A549 (cell line): ENCODE measurements at regions not wholly inside any gene's neighbourhood (a gene's known extent, or its start where the extent isn't known, plus 50 kb on each side); places are given as distances from the start of the nearest gene placed in this dataset.

Experiments used
- ATAC-seq, 2 experiments: fragments of 200-7000 bp in 1 of 2; fragments of >200 bp in 1 of 2; cut with Nextera tagmentation in 1 of 2; cut with Tn5 transposase in 1 of 2; 3 replicates each; pipeline versions ENCODE4 v1.8.0 to v1.9.1; 2018 to 2020; ENCODE audit warnings: mild to moderate bottlenecking in 1 of 2, moderate library complexity in 1 of 2
- CTCF ChIA-PET: fragments of 300-600 bp; sonication (Branson Sonifier 250); formaldehyde crosslinking; extraction: SDS; loops from one replicate; lab custom pipeline; 2021; ENCODE audit warnings: antibody characterized with exemption, inconsistent platforms; lab: Yijun Ruan, JAX
- POLR2A ChIA-PET: fragments of 350-600 bp; formaldehyde crosslinking; extraction: SDS; loops from one replicate; lab custom pipeline; 2021; ENCODE audit warnings: antibody characterized with exemption, inconsistent platforms; lab: Yijun Ruan, JAX
- DNase-seq, 2 experiments: peaks; one replicate each; pipeline versions ENCODE4 v3.0.0 to v3.0.0-alpha.2; 2011 to 2016; ENCODE audit warnings: low read depth in 1 of 2, low spot score in 1 of 2
- FAIRE-seq: peaks from 2 replicates; lab custom pipeline; 2011; peaks lifted over from hg19 to GRCh38; lab: Jason Lieb, UNC
- H3K27ac ChIP-seq, 2 experiments: fragments of >200 bp; sonication (Bioruptor Twin); formaldehyde crosslinking; 3 replicates each; pipeline ENCODE4 v1.5.1; 2016 to 2017
- H3K4me1 ChIP-seq: fragments of >200 bp; sonication (Bioruptor Twin); formaldehyde crosslinking; 3 replicates; pipeline ENCODE4 v1.6.1; 2016
- H3K4me2 ChIP-seq: fragments of >200 bp; sonication (Bioruptor Twin); formaldehyde crosslinking; 3 replicates; pipeline ENCODE4 v1.6.1; 2016
- H3K4me3 ChIP-seq: fragments of >200 bp; sonication (Bioruptor Twin); formaldehyde crosslinking; 3 replicates; pipeline ENCODE4 v1.5.1; 2016
- H3K9me3 ChIP-seq: fragments of >200 bp; sonication (Bioruptor Twin); formaldehyde crosslinking; 3 replicates; pipeline ENCODE4 v1.6.1; 2016
- CBX2 ChIP-seq: fragments of 200-600 bp; sonication (generic); IDR thresholded peaks from 2 replicates; pipeline ENCODE4 v1.6.1; 2016; ENCODE audit warnings: low read depth, mild to moderate bottlenecking, borderline replicate concordance
- CEBPB ChIP-seq, 2 experiments: fragments of >200 bp in 1 of 2; sonication (Bioruptor Twin) in 1 of 2; formaldehyde crosslinking in 1 of 2; IDR thresholded peaks; 2 replicates each; pipeline ENCODE4 v1.6.1; 2012 to 2016
- CHD2 ChIP-seq: fragments of 150-350 bp; IDR thresholded peaks from 2 replicates; pipeline ENCODE4 v1.6.1; 2014; ENCODE audit warnings: low read length; ENCODE audit not compliant: partially characterized antibody
- CHD4 ChIP-seq: fragments of 200-600 bp; sonication (generic); IDR thresholded peaks from 2 replicates; pipeline ENCODE4 v1.6.1; 2016; ENCODE audit warnings: antibody characterized with exemption, mild to moderate bottlenecking, borderline replicate concordance
- EHMT2 ChIP-seq: fragments of 200-600 bp; sonication (generic); IDR thresholded peaks from 2 replicates; pipeline ENCODE4 v1.6.1; 2016; ENCODE audit warnings: antibody characterized with exemption, low read depth, mild to moderate bottlenecking, moderate library complexity
- EP300 ChIP-seq, 2 experiments: fragments of >200 bp; sonication (Bioruptor Twin); formaldehyde crosslinking; IDR thresholded peaks; 2 replicates in 1 of 2; 3 replicates in 1 of 2; pipeline ENCODE4 v1.6.1; 2016 to 2017
- FOSB ChIP-seq: fragments of 250-450 bp; sonication (Bioruptor Pico); IDR thresholded peaks from 2 replicates; pipeline ENCODE4 v1.5.0; 2020; ENCODE audit warnings: mild to moderate bottlenecking, moderate library complexity
- FOXS1 ChIP-seq: fragments of 250-450 bp; sonication (Bioruptor Pico); IDR thresholded peaks from 2 replicates; pipeline ENCODE4 v1.5.0; 2020; ENCODE audit warnings: mild to moderate bottlenecking, moderate library complexity
- GATA3 ChIP-seq: IDR thresholded peaks from 2 replicates; pipeline ENCODE4 v1.6.1; 2012; ENCODE audit warnings: borderline replicate concordance
- HMGXB4 ChIP-seq: fragments of 250-450 bp; sonication (Bioruptor Pico); IDR thresholded peaks from 2 replicates; pipeline ENCODE4 v1.5.0; 2021; ENCODE audit warnings: mild to moderate bottlenecking, moderate library complexity, borderline replicate concordance
- HOXA7 ChIP-seq: fragments of 250-450 bp; sonication (Bioruptor Pico); IDR thresholded peaks from 2 replicates; pipeline ENCODE4 v1.5.0; 2020; ENCODE audit warnings: mild to moderate bottlenecking, moderate library complexity
- JUN ChIP-seq, 2 experiments: fragments of >200 bp; sonication (Bioruptor Twin); formaldehyde crosslinking; IDR thresholded peaks; 2 replicates in 1 of 2; 3 replicates in 1 of 2; pipeline ENCODE4 v1.6.1; 2016 to 2017
- JUNB ChIP-seq: fragments of >200 bp; sonication (Bioruptor Twin); formaldehyde crosslinking; IDR thresholded peaks from 2 replicates; pipeline ENCODE4 v1.6.1; 2016
- MAX ChIP-seq: IDR thresholded peaks from 2 replicates; pipeline ENCODE4 v1.6.1; 2012
- MYC ChIP-seq: IDR thresholded peaks from 2 replicates; pipeline ENCODE4 v1.6.1; 2012; ENCODE audit warnings: mild to moderate bottlenecking, inconsistent platforms, low read length, improper control_type of control experiment, borderline replicate concordance
- NFE2L2 ChIP-seq: fragments of 150-350 bp; conservative IDR thresholded peaks from 2 replicates; pipeline ENCODE4 v1.6.1; 2014; ENCODE audit warnings: low read length
- NPAS2 ChIP-seq: fragments of 250-450 bp; sonication (Bioruptor Pico); IDR thresholded peaks from 2 replicates; pipeline ENCODE4 v1.8.0; 2022; ENCODE audit warnings: mild to moderate bottlenecking, moderate library complexity, borderline replicate concordance
- PBX3 ChIP-seq: IDR thresholded peaks from 2 replicates; pipeline ENCODE4 v1.6.1; 2012
- PHF8 ChIP-seq: fragments of 200-600 bp; sonication (generic); IDR thresholded peaks from 2 replicates; pipeline ENCODE4 v1.6.1; 2016; ENCODE audit warnings: low read depth, mild to moderate bottlenecking, antibody characterized with exemption, moderate library complexity, borderline replicate concordance
- POLR2AphosphoS2 ChIP-seq: conservative IDR thresholded peaks from 2 replicates; pipeline ENCODE4 v1.6.1; 2012; ENCODE audit warnings: low read length, improper control_type of control experiment, inconsistent platforms
- RCOR1 ChIP-seq: fragments of 150-350 bp; IDR thresholded peaks from 2 replicates; pipeline ENCODE4 v1.6.1; 2014; ENCODE audit warnings: antibody characterized with exemption, low read length, low read depth
- REST ChIP-seq: fragments of 200-600 bp; sonication (generic); IDR thresholded peaks from 2 replicates; pipeline ENCODE4 v1.6.1; 2016; ENCODE audit warnings: antibody characterized with exemption, mild to moderate bottlenecking, moderate library complexity
- RFX5 ChIP-seq: fragments of 450-650 bp; IDR thresholded peaks from 2 replicates; pipeline ENCODE4 v1.7.1; 2014; ENCODE audit warnings: antibody characterized with exemption, mild to moderate bottlenecking, moderate library complexity
- RNF2 ChIP-seq: fragments of 200-600 bp; sonication (generic); IDR thresholded peaks from 2 replicates; pipeline ENCODE4 v1.6.1; 2016; ENCODE audit warnings: low read depth, mild to moderate bottlenecking, antibody characterized with exemption, moderate library complexity, borderline replicate concordance
- TFCP2L1 ChIP-seq: fragments of 250-450 bp; sonication (Bioruptor Pico); IDR thresholded peaks from 2 replicates; pipeline ENCODE4 v1.5.0; 2021; ENCODE audit warnings: mild to moderate bottlenecking
- USF2 ChIP-seq: fragments of 450-650 bp; IDR thresholded peaks from 2 replicates; pipeline ENCODE4 v1.6.1; 2014; ENCODE audit warnings: antibody characterized with exemption
- ZNF302 ChIP-seq: fragments of 250-450 bp; sonication (Bioruptor Pico); IDR thresholded peaks from 2 replicates; pipeline ENCODE4 v1.9.0; 2021; ENCODE audit warnings: inconsistent platforms, mild to moderate bottlenecking, moderate library complexity
- WGBS: methylation state at CpG from one replicate; pipeline ENCODE4 v1.1.6; 2017; ENCODE audit errors: missing lambda C conversion rate; 5-methylcytosine and 5-hydroxymethylcytosine counted together

- FAIRE-seq (no peak), ATAC-seq (no peak)
- Histone ChIP-seq H3K27ac (no peak overlapping the region), H3K4me1 (no peaks in the 10 kb centered on the region)
- CTCF ChIA-PET = no interaction called here
- 10% methylated on average over 1 of the region's 1 CpG for WGBS
- no peak for TF ChIP-seq POLR2AphosphoS2
- no peak for TF ChIP-seq MAX
- no peak for TF ChIP-seq FOSB (CRISPR knock-in tag)
- no peak for TF ChIP-seq PBX3
- no peak for TF ChIP-seq JUNB
- TF ChIP-seq CBX2 = no peak
- TF ChIP-seq HMGXB4 (CRISPR knock-in tag) = no peak
- no peak for TF ChIP-seq NFE2L2
- TF ChIP-seq NPAS2 (CRISPR knock-in tag) = no peak
- TF ChIP-seq CHD4 = no peak
- no peak for TF ChIP-seq TFCP2L1 (CRISPR knock-in tag)
- no peak for TF ChIP-seq GATA3
- no peak for TF ChIP-seq RNF2
- TF ChIP-seq CHD2 = no peak
- no peak for TF ChIP-seq FOXS1 (CRISPR knock-in tag)
- no peak for TF ChIP-seq RCOR1
- no peak for TF ChIP-seq MYC
- no peak for TF ChIP-seq EHMT2
- TF ChIP-seq, all 56 proteins: peak for 0
- DNase-seq = no peak
- POLR2A ChIA-PET = no interaction called here
- Histone ChIP-seq H3K9me3 (no peaks in the 10 kb centered on the region), H3K4me3 (no peak overlapping the region), H3K4me2 (no peak overlapping the region)
Measured at GRCh38 chr3:65017359-65017758, 329.6 kb upstream of the ADAMTS9 start.

GRCh38 chr3:65015711-65016110 is 327.9 kb upstream of the ADAMTS9 start:
- no peak overlapping the region for H3K4me2 ChIP-seq
- TF ChIP-seq JUN (IDR thresholded peaks at IDR 0.05) (no peak), EP300 (IDR thresholded peaks at IDR 0.05) (no peak), NFE2L2 (no peak), HOXA7 (CRISPR knock-in tag) (no peak), PHF8 (no peak), ZNF302 (no peak)
- POLR2A ChIA-PET = no interaction called here
- no peak for DNase-seq
- H3K9me3 ChIP-seq = no peaks in the 10 kb centered on the region
- H3K27ac ChIP-seq = no peak overlapping the region
- no peaks in the 10 kb centered on the region for H3K4me1 ChIP-seq
- no peak for FAIRE-seq
- no peak for ATAC-seq
- H3K4me3 ChIP-seq = no peak overlapping the region
- WGBS = 2% methylated on average over 2 of the region's 2 CpGs
- CTCF ChIA-PET = no interaction called here

GRCh38 chr3:65013053-65013452 is 325.3 kb upstream of the ADAMTS9 start:
- Histone ChIP-seq H3K4me2 (no peak overlapping the region), H3K27ac (no peak overlapping the region), H3K4me3 (no peak overlapping the region), H3K9me3 (no peaks in the 10 kb centered on the region), H3K4me1 (no peaks in the 10 kb centered on the region)
- DNase-seq = no peak
- ChIA-PET CTCF (no interaction called here), POLR2A (no interaction called here)
- ATAC-seq = no peak
- no peak for FAIRE-seq
- WGBS = 50% methylated on average over 4 of the region's 4 CpGs
- TF ChIP-seq USF2 (no peak), RNF2 (no peak), MYC (no peak), POLR2AphosphoS2 (no peak), CEBPB (IDR thresholded peaks at IDR 0.05) (no peak), REST (no peak), TFCP2L1 (CRISPR knock-in tag) (no peak), PHF8 (no peak), RFX5 (no peak)
